ENCODE measurements at regions not wholly inside any gene's neighbourhood (a gene's known extent, or its start where the extent isn't known, plus 50 kb on each side); places are given as distances from the start of the nearest gene placed in this dataset.

DNA sequence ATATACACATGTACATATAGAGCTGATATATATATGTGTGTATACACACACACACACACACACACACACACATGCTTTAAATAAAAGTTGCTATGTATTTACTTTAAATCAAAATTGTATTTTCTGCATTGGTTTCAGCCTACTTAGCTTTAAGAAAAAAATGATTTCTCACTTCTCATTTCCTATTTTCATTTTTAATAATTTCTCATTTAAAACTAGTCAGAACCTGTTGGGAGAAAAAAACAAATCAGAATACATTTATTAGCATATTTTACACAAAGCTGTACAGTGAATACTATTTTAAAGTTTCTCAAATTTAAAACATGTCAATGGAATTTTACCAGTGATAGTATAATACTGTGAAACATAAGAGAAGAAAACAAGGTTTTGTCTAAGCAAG lies 681.8 kb downstream of the CENPC start:
- TF ChIP-seq, protein P1, sequence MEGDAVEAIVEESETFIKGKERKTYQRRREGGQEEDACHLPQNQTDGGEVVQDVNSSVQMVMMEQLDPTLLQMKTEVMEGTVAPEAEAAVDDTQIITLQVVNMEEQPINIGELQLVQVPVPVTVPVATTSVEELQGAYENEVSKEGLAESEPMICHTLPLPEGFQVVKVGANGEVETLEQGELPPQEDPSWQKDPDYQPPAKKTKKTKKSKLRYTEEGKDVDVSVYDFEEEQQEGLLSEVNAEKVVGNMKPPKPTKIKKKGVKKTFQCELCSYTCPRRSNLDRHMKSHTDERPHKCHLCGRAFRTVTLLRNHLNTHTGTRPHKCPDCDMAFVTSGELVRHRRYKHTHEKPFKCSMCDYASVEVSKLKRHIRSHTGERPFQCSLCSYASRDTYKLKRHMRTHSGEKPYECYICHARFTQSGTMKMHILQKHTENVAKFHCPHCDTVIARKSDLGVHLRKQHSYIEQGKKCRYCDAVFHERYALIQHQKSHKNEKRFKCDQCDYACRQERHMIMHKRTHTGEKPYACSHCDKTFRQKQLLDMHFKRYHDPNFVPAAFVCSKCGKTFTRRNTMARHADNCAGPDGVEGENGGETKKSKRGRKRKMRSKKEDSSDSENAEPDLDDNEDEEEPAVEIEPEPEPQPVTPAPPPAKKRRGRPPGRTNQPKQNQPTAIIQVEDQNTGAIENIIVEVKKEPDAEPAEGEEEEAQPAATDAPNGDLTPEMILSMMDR (IDR thresholded peaks at IDR 0.05), result no peak
- TF ChIP-seq POLR2A (IDR thresholded peaks at IDR 0.05) (no peak), EP300 (IDR thresholded peaks at IDR 0.05) (no peak)

Measured in ovary (tissue), 3 donors.